Fibroblast of villous mesenchyme (primary cell): ENCODE measurements at regions not wholly inside any gene's neighbourhood (a gene's known extent, or its start where the extent isn't known, plus 50 kb on each side); places are given as distances from the start of the nearest gene placed in this dataset.

ENCODE experiments used
- DNase-seq: peaks from one replicate; pipeline ENCODE4 v3.0.0-alpha.2; 2010; ENCODE audit warnings: low read depth
- H3K4me3 ChIP-seq: 2 replicates; pipeline ENCODE4 v1.5.1; 2011; ENCODE audit warnings: low read depth, mild to moderate bottlenecking, low read length
- CTCF ChIP-seq: IDR thresholded peaks from 2 replicates; pipeline ENCODE4 v1.5.1; 2012; ENCODE audit warnings: low read depth, mild to moderate bottlenecking, low read length; ENCODE audit not compliant: insufficient read depth

- DNase-seq, result no peak
- TF ChIP-seq CTCF, result no peak
- no peak overlapping the region for H3K4me3 ChIP-seq
Observed at GRCh38 chr1:83110156-83110555, 888.8 kb downstream of the TTLL7 start.

- no peak overlapping the region for H3K4me3 ChIP-seq
- no peak for DNase-seq
- no peak for TF ChIP-seq CTCF
Observed at GRCh38 chr1:83109692-83110091, 889.2 kb downstream of the TTLL7 start.

GRCh38 chr1:83104558-83104957 lies 894.4 kb downstream of the TTLL7 start:
- no peak for DNase-seq
- no peak for TF ChIP-seq CTCF
- no peak overlapping the region for H3K4me3 ChIP-seq

GRCh38 chr1:83103341-83103740 lies 895.6 kb downstream of the TTLL7 start:
- no peak overlapping the region for H3K4me3 ChIP-seq
- TF ChIP-seq CTCF, result no peak
- DNase-seq, result no peak

- H3K4me3 ChIP-seq, result no peak overlapping the region
- TF ChIP-seq CTCF, result no peak
- peak; percentile 27 for DNase-seq
Observed at GRCh38 chr1:83102630-83103071, 896.3 kb downstream of the TTLL7 start.

GRCh38 chr1:83101406-83101805 lies 897.5 kb downstream of the TTLL7 start:
- TF ChIP-seq CTCF, result no peak

GRCh38 chr1:83100133-83100532 lies 898.8 kb downstream of the TTLL7 start:
- no peak for TF ChIP-seq CTCF
- DNase-seq, result no peak
- no peak overlapping the region for H3K4me3 ChIP-seq

More at GRCh38 chr1:83101406-83101805, 897.5 kb downstream of the TTLL7 start:
- DNase-seq, result no peak
- no peak overlapping the region for H3K4me3 ChIP-seq
